NCI-H187 (cell line): ENCODE measurements at regions not wholly inside any gene's neighbourhood (a gene's known extent, or its start where the extent isn't known, plus 50 kb on each side); places are given as distances from the start of the nearest gene placed in this dataset.
A peak's percentile ranks its signal among the peaks of the same experiment; 100 is the strongest.

Source experiments
- DNase-seq, 2 experiments: peaks; one replicate each; lab custom pipeline; 2025; lab: John Stamatoyannopoulos, UW

GRCh38 chr15:91473894-91474545 is 374.0 kb downstream of the SV2B start:
- DNase-seq: no peak

- DNase-seq: no peak
These were observed 376.6 kb upstream of the SLCO3A1 start for GRCh38 chr15:91476861-91477260.

DNA sequence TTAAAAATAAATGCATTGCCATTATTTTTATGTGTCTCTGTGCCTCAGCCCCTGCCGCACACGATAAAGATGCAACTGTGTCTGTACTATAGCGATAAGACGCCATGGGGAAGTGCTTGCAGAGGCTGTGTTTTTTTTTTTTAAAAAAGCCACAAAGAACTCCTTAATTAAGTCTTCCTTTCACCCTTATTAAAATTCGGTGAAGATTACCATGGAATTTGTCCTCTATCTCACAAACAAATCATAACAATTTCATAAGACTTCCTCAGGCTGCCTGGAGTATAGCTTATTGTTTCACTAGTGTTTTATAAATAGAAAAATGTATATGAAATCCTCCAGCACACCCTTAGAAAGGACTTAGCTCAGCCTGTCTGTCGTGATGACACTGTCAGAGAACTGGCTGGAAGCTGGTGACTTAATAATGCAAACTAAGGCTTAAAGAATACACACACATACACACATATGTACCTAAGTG is 374.8 kb upstream of the SLCO3A1 start:
- DNase-seq: no peak

DNA sequence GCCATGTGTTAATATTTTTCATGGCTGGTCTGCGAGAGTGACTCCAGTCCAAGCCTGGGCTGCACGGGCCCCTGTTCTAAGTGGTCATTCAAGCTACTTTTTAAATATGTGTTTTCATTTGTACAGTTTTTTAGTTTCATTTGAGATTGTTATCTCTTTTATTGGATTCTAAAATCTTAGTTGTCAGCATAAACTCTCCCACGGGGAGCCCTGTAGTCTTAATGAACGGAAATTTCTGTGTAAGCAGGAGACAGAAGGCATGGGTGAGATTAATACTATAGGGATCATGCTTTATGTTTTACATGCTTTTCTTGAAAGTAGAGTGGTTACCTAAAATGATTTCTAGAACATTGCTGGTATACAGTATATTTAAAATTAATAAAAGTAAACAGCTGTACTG is 373.1 kb upstream of the SLCO3A1 start:
- no peak for DNase-seq

DNA sequence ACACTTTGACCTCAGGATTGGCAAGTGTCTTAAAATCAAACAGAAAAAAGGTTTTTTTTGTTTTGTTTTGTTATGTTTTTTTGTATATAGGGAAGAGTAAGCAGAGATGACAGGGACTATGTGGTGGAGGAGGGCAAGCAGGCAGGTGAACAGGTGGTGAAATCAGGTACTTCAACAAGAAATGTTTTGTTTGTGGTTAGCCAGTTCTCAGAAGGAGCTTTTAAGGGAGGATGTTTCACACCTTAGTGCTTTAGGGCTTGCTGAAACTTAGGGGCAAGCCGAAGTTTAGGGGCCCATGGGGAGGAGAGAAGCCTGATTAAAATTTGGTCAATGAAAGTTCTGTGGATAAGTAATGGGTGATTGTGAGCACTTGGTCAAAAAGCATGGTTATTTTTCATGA is 370.7 kb upstream of the SLCO3A1 start:
- DNase-seq: no peak

DNA sequence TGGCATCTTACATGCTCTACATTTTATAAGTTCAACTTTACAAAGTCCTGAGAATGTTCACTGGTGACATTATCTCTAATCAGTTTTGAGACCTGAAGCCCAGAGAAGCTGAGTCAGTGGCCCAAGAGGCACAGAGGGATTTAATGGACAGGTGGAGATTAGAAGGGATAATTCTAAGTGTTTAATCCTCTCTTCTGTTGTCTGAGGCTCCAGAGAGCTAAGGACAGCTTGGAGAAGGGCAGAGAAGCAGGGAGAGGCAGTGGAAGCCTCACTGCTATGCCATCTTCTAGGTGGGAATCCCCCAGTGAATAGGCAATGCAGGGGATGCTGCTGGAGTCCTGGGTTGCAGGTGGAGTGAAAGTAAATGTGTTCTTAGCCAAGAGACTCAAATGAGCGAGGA is 369.4 kb upstream of the SLCO3A1 start:
- no peak for DNase-seq

DNA sequence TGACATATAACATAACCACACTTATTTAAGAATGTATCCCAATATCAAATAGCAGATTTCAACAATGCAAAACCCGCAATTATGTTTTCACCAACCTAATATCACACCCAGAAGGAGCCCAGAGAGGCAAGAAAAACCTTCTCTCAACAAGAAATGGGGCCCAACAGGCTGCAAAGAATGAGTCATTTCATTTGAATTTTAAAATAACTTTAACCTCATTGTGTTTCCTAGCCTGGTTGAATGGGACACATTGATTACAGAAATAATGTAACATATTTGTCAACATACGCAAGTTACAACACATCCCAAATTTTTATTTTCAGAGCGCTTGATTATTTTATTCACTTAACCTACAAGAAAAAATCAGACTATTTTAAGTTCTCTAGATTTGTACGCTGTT is 365.1 kb upstream of the SLCO3A1 start:
- no peak for DNase-seq

GRCh38 chr15:91490211-91490610 is 363.3 kb upstream of the SLCO3A1 start:
- no peak for DNase-seq

GRCh38 chr15:91491101-91491950 is 362.2 kb upstream of the SLCO3A1 start:
- DNase-seq: no peak

DNA sequence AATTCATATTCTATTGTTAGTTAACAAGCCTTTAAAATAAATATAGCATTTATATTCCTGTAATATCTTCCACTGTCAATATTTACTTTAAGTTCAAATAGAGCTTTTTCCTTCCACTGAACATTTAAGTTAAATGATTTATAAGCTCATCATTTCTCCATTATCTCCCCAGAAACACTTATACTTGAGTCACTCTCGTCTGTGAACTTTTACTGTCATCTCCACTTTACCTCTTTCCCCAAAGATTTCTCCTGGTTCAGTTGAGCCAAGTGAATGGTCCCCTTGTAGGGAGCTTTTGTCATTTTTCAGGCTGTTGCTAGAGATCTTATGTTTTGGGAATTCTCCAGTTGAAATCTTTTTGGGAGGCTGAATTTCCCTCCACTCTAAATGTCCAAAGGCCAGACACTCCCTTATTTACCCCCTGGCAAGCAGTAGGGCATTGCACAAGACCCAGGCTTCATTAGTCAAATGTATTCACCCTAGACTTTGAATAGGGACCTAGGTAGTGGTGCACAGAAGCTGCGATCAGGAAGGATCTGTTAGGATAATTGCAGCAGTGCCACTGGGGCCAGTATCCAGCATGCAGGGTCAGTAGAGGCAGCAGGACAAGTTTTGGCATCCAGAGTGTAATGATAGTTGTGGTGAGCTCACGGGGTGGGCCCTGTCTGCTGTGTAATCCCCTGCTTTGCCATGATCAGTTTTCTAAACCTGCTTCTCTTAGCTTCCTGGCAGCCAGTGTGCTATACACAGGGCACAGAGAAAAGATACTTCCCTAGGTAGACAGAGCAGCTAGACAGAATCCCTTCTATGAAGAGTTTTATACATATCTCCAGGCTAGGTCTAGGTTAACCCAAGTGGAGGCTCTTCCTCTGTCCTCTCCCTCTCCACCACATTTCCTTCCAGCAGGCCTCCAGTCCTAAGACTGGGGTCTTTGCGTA is 356.5 kb upstream of the SLCO3A1 start:
- DNase-seq: no peak

- DNase-seq: no peak
These were observed 355.3 kb upstream of the SLCO3A1 start for GRCh38 chr15:91498046-91498748.

DNA sequence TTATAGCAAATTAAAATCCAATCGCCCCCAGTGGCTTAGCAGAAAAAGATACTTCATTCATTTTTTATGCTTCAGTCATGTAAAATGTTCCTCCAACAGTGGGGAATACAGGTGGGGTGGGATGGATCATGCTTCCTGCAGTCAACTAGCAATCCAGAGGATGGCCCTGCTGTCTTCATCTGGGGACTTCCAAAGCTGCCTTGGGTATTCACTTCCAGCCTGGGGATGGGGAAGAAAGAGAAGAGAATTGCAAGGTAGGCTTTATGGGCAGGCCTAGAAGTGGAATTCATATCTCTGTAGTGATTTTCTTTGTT is 354.8 kb upstream of the SLCO3A1 start:
- no peak for DNase-seq

GRCh38 chr15:91499774-91500383 is 353.6 kb upstream of the SLCO3A1 start:
- DNase-seq: no peak

DNA sequence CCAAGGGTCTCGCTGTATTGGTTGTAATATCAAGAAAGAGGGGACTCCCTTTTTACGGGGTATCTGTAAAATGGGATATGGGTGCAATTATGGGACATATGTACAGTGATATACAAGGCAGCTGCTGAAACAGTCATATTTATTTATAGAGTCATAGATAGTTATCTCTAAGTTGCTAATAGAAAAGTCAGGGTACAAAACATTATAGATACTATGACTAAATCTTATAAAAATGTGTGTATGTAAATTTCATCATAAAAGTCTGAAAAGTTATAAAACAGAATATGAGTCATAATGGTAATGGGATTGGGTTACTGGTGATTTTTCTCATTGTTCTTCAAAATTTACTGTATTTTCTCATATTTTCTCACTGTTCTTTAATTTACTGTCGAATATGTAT is 344.9 kb upstream of the SLCO3A1 start:
- DNase-seq: no peak

DNA sequence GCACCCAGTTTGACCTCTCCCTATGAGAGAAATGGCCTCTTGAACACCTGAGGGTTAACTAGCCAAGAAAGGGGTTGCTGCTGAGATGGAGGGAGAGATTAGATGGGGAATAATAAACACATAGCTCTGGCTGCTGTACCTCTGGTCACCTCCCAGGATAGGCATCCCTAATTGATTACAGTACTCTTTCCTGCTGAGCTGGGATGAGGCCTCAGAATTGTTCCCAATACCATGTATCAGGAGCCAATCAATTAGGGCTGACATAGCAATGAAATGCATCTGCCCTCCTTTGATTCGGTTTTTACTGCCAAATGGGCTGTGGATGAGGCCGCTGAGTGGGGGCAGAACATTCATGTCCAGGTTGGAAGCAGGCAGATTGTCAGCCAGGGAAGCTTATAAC is 339.4 kb upstream of the SLCO3A1 start:
- DNase-seq: no peak

- DNase-seq: no peak
These were observed 338.2 kb upstream of the SLCO3A1 start for GRCh38 chr15:91515188-91515754.

DNA sequence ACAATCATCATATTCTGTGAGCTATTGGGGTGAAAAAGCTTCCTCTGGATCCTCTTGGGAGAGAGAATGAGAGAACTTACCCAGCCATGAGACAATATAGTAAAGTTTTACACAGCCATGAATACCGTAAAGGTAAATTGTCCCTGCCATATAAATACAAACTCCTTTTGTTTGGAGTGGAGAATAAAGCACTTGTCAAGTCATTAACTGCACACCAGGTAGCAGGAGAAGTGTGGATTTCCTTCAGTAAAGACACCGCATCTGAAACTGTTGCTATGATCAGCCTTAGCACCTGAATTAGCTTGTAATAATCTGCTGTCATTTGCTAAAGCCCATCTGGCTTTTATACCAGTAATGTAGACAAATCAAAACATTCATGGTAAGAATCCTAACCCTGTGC is 336.6 kb upstream of the SLCO3A1 start:
- peak; percentile 30 to 40 for DNase-seq

- no peak for DNase-seq
These were observed 335.9 kb upstream of the SLCO3A1 start for GRCh38 chr15:91517491-91518200.

GRCh38 chr15:91520850-91521249 is 332.7 kb upstream of the SLCO3A1 start:
- DNase-seq: no peak

GRCh38 chr15:91521548-91521947 is 332.0 kb upstream of the SLCO3A1 start:
- DNase-seq: no peak
